ENCODE measurements at regions not wholly inside any gene's neighbourhood (a gene's known extent, or its start where the extent isn't known, plus 50 kb on each side); places are given as distances from the start of the nearest gene placed in this dataset.
A peak's percentile ranks its signal among the peaks of the same experiment; 100 is the strongest.

- TF ChIP-seq MEIS2 (IDR thresholded peaks at IDR 0.05; ENCODE audit: partially characterized antibody), result no peak
- peak; percentile 86 for TF ChIP-seq ZNF354B (CRISPR knock-in tag; IDR thresholded peaks at IDR 0.05)
- TF ChIP-seq TEAD4 (IDR thresholded peaks at IDR 0.05; ENCODE audit: low read length), result no peak
- TF ChIP-seq TEAD4 (CRISPR knock-in tag; IDR thresholded peaks at IDR 0.05; ENCODE audit: borderline replicate concordance), result no peak
- TF ChIP-seq FOXP1 (CRISPR knock-in tag; IDR thresholded peaks at IDR 0.05), result no peak
- TF ChIP-seq SIN3B (IDR thresholded peaks at IDR 0.05; ENCODE audit: low read depth), result no peak
- TF ChIP-seq STAT5A (IDR thresholded peaks at IDR 0.05; ENCODE audit: borderline replicate concordance, low read length), result no peak
- TF ChIP-seq ZNF431 (CRISPR knock-in tag; IDR thresholded peaks at IDR 0.05), result no peak
- no peak for TF ChIP-seq XRCC3 (IDR thresholded peaks at IDR 0.05)
- no peak for TF ChIP-seq CCNT2 (IDR thresholded peaks at IDR 0.05; ENCODE audit: borderline replicate concordance, extremely low read depth, insufficient read length, low read depth, low read length)
- no peak for TF ChIP-seq NCOA6 (IDR thresholded peaks at IDR 0.05)
- TF ChIP-seq RHOXF2B (CRISPR knock-in tag; conservative IDR thresholded peaks at IDR 0.05), result no peak
- peak; percentile 63; the same call in 1 of the 2 replicates for TF ChIP-seq ETV1 (tag; conservative IDR thresholded peaks at IDR 0.05; ENCODE audit: low read depth)
- TF ChIP-seq TCF7L2 (IDR thresholded peaks at IDR 0.05; ENCODE audit: low read depth, low read length), result no peak
- no peak for TF ChIP-seq NEUROD1 (IDR thresholded peaks at IDR 0.05; ENCODE audit: borderline replicate concordance, low read depth, low read length, partially characterized antibody)
- TF ChIP-seq, protein P1, sequence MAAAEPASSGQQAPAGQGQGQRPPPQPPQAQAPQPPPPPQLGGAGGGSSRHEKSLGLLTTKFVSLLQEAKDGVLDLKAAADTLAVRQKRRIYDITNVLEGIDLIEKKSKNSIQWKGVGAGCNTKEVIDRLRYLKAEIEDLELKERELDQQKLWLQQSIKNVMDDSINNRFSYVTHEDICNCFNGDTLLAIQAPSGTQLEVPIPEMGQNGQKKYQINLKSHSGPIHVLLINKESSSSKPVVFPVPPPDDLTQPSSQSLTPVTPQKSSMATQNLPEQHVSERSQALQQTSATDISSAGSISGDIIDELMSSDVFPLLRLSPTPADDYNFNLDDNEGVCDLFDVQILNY (CRISPR knock-in tag; IDR thresholded peaks at IDR 0.05), result no peak
- TF ChIP-seq ZBTB11 (CRISPR knock-in tag; IDR thresholded peaks at IDR 0.05), result no peak
- TF ChIP-seq TOE1 (IDR thresholded peaks at IDR 0.05; ENCODE audit: borderline replicate concordance), result no peak
- TF ChIP-seq TOE1 (CRISPR knock-in tag; IDR thresholded peaks at IDR 0.05; ENCODE audit: borderline replicate concordance, low read depth), result no peak
- TF ChIP-seq, protein P2, sequence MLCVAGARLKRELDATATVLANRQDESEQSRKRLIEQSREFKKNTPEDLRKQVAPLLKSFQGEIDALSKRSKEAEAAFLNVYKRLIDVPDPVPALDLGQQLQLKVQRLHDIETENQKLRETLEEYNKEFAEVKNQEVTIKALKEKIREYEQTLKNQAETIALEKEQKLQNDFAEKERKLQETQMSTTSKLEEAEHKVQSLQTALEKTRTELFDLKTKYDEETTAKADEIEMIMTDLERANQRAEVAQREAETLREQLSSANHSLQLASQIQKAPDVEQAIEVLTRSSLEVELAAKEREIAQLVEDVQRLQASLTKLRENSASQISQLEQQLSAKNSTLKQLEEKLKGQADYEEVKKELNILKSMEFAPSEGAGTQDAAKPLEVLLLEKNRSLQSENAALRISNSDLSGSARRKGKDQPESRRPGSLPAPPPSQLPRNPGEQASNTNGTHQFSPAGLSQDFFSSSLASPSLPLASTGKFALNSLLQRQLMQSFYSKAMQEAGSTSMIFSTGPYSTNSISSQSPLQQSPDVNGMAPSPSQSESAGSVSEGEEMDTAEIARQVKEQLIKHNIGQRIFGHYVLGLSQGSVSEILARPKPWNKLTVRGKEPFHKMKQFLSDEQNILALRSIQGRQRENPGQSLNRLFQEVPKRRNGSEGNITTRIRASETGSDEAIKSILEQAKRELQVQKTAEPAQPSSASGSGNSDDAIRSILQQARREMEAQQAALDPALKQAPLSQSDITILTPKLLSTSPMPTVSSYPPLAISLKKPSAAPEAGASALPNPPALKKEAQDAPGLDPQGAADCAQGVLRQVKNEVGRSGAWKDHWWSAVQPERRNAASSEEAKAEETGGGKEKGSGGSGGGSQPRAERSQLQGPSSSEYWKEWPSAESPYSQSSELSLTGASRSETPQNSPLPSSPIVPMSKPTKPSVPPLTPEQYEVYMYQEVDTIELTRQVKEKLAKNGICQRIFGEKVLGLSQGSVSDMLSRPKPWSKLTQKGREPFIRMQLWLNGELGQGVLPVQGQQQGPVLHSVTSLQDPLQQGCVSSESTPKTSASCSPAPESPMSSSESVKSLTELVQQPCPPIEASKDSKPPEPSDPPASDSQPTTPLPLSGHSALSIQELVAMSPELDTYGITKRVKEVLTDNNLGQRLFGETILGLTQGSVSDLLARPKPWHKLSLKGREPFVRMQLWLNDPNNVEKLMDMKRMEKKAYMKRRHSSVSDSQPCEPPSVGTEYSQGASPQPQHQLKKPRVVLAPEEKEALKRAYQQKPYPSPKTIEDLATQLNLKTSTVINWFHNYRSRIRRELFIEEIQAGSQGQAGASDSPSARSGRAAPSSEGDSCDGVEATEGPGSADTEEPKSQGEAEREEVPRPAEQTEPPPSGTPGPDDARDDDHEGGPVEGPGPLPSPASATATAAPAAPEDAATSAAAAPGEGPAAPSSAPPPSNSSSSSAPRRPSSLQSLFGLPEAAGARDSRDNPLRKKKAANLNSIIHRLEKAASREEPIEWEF (CRISPR knock-in tag; IDR thresholded peaks at IDR 0.05), result no peak
These were observed 409.8 kb downstream of the PLCL1 start (continued) for GRCh38 chr2:198214114-198214596.
